ENCODE measurements at regions not wholly inside any gene's neighbourhood (a gene's known extent, or its start where the extent isn't known, plus 50 kb on each side); places are given as distances from the start of the nearest gene placed in this dataset.
"Not testable (repeated sequence)": the region's sequence is repeated elsewhere in the genome, so short reads cannot be mapped to it uniquely, and the experiment has no call there.

DNA sequence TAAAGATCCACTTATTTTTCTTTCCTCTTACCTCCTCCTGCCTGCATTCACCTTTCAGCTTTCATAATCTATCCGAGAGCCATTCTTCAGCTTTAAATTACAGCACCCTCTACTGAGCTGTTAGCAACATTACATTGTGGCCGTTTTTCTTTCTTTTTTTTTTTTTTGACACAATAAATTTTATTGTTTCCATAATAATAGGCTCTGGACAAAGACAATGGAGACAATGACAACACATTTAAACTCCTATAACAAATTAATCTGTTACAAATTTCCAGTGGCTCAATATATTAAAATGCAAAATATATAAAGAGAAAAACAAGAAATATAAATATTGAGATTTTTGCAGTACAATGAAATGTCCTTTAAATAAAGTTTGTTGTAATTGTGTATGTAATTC, 312.7 kb upstream of the COX7C start:
- H4K20me1 ChIP-seq (ENCODE audit: insufficient read depth); POLR2A ChIA-PET (ENCODE audit: unreplicated experiment); H3K27ac ChIP-seq; H3K27me3 ChIP-seq (ENCODE audit: insufficient read depth, low read depth); H3K9me3 ChIP-seq (ENCODE audit: insufficient read depth, low read depth); H3F3A ChIP-seq (ENCODE audit: insufficient read depth, low read depth); H3K4me3 ChIP-seq; H3K36me3 ChIP-seq (ENCODE audit: low read depth); H3K4me2 ChIP-seq; intact Hi-C loops (cut with micrococcal nuclease; ENCODE audit: unreplicated experiment); H3K79me2 ChIP-seq (ENCODE audit: low read depth); H2AFZ ChIP-seq; H3K9me2 ChIP-seq (ENCODE audit: insufficient read depth); CTCF ChIA-PET; DNase-seq; BruUV-seq (replicated peaks): not testable (repeated sequence)
- peaks cover 11% of the 10 kb centered on the region; the same call in 1 of the 2 replicates for H3K4me1 ChIP-seq (replicated peaks; ENCODE audit: insufficient read depth)
- TF ChIP-seq, protein P1, sequence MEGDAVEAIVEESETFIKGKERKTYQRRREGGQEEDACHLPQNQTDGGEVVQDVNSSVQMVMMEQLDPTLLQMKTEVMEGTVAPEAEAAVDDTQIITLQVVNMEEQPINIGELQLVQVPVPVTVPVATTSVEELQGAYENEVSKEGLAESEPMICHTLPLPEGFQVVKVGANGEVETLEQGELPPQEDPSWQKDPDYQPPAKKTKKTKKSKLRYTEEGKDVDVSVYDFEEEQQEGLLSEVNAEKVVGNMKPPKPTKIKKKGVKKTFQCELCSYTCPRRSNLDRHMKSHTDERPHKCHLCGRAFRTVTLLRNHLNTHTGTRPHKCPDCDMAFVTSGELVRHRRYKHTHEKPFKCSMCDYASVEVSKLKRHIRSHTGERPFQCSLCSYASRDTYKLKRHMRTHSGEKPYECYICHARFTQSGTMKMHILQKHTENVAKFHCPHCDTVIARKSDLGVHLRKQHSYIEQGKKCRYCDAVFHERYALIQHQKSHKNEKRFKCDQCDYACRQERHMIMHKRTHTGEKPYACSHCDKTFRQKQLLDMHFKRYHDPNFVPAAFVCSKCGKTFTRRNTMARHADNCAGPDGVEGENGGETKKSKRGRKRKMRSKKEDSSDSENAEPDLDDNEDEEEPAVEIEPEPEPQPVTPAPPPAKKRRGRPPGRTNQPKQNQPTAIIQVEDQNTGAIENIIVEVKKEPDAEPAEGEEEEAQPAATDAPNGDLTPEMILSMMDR (conservative IDR thresholded peaks at IDR 0.05): peak; percentile 77

DNA sequence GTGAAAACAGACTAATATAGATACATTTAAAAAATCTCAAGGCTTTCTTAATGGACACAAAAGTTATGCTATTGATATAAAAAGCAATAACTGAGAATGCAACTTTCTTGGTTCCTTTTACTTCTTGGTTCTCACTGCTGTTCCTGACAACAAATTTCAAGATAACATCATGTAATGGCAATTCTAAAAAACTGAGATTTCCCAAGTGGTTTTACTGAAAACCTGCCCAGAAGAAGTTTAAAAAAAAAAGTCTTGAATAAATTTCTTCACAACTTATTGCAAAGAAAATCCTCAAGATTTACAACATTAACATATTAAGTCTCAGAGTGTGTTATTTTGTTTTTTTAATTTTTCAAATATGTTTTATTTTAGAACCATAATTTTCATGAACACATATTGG, 302.8 kb upstream of the COX7C start:
- ChIA-PET POLR2A (ENCODE audit: unreplicated experiment) (no interaction called here), CTCF (no interaction called here)
- no TSS peak for BruUV-seq (replicated peaks)
- intact Hi-C loops (cut with micrococcal nuclease; ENCODE audit: unreplicated experiment): no loop called here
- DNase-seq: no peak
- H3K79me2 ChIP-seq (ENCODE audit: low read depth): no peaks in the 10 kb centered on the region
- no peak overlapping the region for H2AFZ ChIP-seq
- no peaks in the 10 kb centered on the region for H3K4me1 ChIP-seq (replicated peaks; ENCODE audit: insufficient read depth)
- no peaks in the 10 kb centered on the region for H3F3A ChIP-seq (ENCODE audit: insufficient read depth, low read depth)
- no peaks in the 10 kb centered on the region for H3K9me3 ChIP-seq (ENCODE audit: insufficient read depth, low read depth)
- no peaks in the 10 kb centered on the region for H3K27me3 ChIP-seq (ENCODE audit: insufficient read depth, low read depth)
- H4K20me1 ChIP-seq (ENCODE audit: insufficient read depth): no peaks in the 10 kb centered on the region
- TF ChIP-seq EZH2 (IDR thresholded peaks at IDR 0.05; ENCODE audit: low read depth): no peak
- TF ChIP-seq, protein P1 (conservative IDR thresholded peaks at IDR 0.05): no peak
- H3K9me2 ChIP-seq (ENCODE audit: insufficient read depth): no peaks in the 10 kb centered on the region
- H3K4me2 ChIP-seq: no peak overlapping the region
- no peak overlapping the region for H3K27ac ChIP-seq
- H3K36me3 ChIP-seq (ENCODE audit: low read depth): no peaks in the 10 kb centered on the region
- no peak overlapping the region for H3K4me3 ChIP-seq

DNA sequence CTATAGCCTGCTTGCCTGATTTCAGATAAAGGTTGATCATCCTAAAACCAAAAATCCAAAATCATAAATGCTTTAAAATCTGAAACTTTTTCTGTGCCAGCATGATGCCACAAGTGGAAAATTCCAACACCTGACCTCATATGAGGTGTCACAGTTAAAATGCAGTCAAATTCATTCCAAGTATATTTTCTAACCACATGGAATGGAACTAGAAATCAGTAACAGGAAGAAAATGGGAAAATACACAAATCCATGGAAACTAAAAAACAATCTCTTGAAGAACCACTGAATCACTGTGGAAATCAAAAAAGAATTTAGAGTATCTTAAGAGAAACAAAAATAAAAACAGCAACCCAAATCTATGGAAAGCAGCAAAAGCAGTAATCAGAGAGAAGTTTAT, 297.5 kb upstream of the COX7C start:
- intact Hi-C loops (cut with micrococcal nuclease; ENCODE audit: unreplicated experiment): no loop called here
- Histone ChIP-seq H3K27ac (no peak overlapping the region), H3K36me3 (ENCODE audit: low read depth) (no peaks in the 10 kb centered on the region), H3K27me3 (ENCODE audit: insufficient read depth, low read depth) (no peaks in the 10 kb centered on the region), H3F3A (ENCODE audit: insufficient read depth, low read depth) (no peaks in the 10 kb centered on the region), H2AFZ (0 out of 2 replicates have a peak overlapping the region, but pooled peaks have one; percentile 35), H3K9me3 (ENCODE audit: insufficient read depth, low read depth) (no peaks in the 10 kb centered on the region), H3K9me2 (ENCODE audit: insufficient read depth) (no peaks in the 10 kb centered on the region), H3K4me2 (no peak overlapping the region), H3K79me2 (ENCODE audit: low read depth) (no peaks in the 10 kb centered on the region), H3K4me3 (no peak overlapping the region), H4K20me1 (ENCODE audit: insufficient read depth) (no peaks in the 10 kb centered on the region), H3K4me1 (replicated peaks; ENCODE audit: insufficient read depth) (no peaks in the 10 kb centered on the region)
- POLR2A ChIA-PET (ENCODE audit: unreplicated experiment): no interaction called here
- no peak for TF ChIP-seq EZH2 (IDR thresholded peaks at IDR 0.05; ENCODE audit: low read depth)
- TF ChIP-seq, protein P1 (conservative IDR thresholded peaks at IDR 0.05): no peak
- DNase-seq: no peak
- no TSS peak for BruUV-seq (replicated peaks)
- CTCF ChIA-PET: no interaction called here
